HepG2 (cell line): ENCODE measurements at regions not wholly inside any gene's neighbourhood (a gene's known extent, or its start where the extent isn't known, plus 50 kb on each side); places are given as distances from the start of the nearest gene placed in this dataset.

Experiments
- ATAC-seq: fragments of 200-7000 bp; cut with Tn5 transposase; 3 replicates; pipeline ENCODE4 v1.9.1; 2020; ENCODE audit warnings: mild to moderate bottlenecking, moderate library complexity
- BruUV-seq: library from RNA; stranded (reverse); fragments of 400-500 nt; replicated peaks from 2 replicates; lab custom pipeline; 2021; lab: Mats Ljungman, UMichigan
- CTCF ChIA-PET: fragments of 300-600 bp; formaldehyde crosslinking; extraction: SDS; loops from one replicate; lab custom pipeline; 2021; ENCODE audit warnings: low total read pairs, inconsistent platforms, low intra/inter-chr PET ratio; lab: Yijun Ruan, JAX
- POLR2A ChIA-PET: fragments of 350-600 bp; sonication (Branson Sonifier 250); formaldehyde crosslinking; loops from one replicate; lab custom pipeline; 2020; ENCODE audit warnings: antibody characterized with exemption, inconsistent platforms; lab: Yijun Ruan, JAX
- DNase-seq: peaks from one replicate; pipeline ENCODE4 v3.0.0-alpha.2; 2015; ENCODE audit warnings: low spot score
- FAIRE-seq: peaks from 3 replicates; lab custom pipeline; 2011; peaks lifted over from hg19 to GRCh38; lab: Jason Lieb, UNC
- H2AFZ ChIP-seq: one replicate; pipeline ENCODE4 v1.6.1; 2011; ENCODE audit warnings: low read length, inconsistent platforms
- H3K27ac ChIP-seq: fragments of 300-600 bp; 3 replicates; pipeline ENCODE4 v1.8.0; 2011; ENCODE audit warnings: mixed run types, mild to moderate bottlenecking, mixed read lengths, low read length, inconsistent platforms; ENCODE audit not compliant: insufficient read depth; ENCODE audit errors: extremely low read length
- H3K27me3 ChIP-seq, 2 experiments: fragments of 200-600 bp in 1 of 2; 2 replicates in 1 of 2; 3 replicates in 1 of 2; pipeline versions ENCODE4 v1.6.0 to v1.8.0; 2011; ENCODE audit warnings: low read length in 2 of 2, mild to moderate bottlenecking in 2 of 2, moderate library complexity in 2 of 2, inconsistent platforms in 1 of 2; ENCODE audit not compliant: insufficient read depth in 2 of 2, control insufficient read depth in 1 of 2
- H3K36me3 ChIP-seq, 2 experiments: fragments of 200-600 bp in 1 of 2; replicated peaks in 1 of 2; 2 replicates in 1 of 2; 3 replicates in 1 of 2; pipeline versions ENCODE4 v1.5.1 to v1.8.0; 2011; ENCODE audit warnings: low read length in 2 of 2, inconsistent platforms in 1 of 2; ENCODE audit not compliant: insufficient read depth in 2 of 2, control insufficient read depth in 1 of 2
- H3K4me1 ChIP-seq: 2 replicates; pipeline ENCODE4 v1.5.1; 2012; ENCODE audit warnings: low read length, inconsistent platforms; ENCODE audit not compliant: insufficient read depth
- H3K4me2 ChIP-seq: 2 replicates; pipeline ENCODE4 v1.6.0; 2011; ENCODE audit warnings: low read depth, low read length, inconsistent platforms
- H3K4me3 ChIP-seq, 3 experiments: fragments of 200-600 bp in 1 of 3; sonication (generic), shearing (Covaris generic) in 1 of 3; replicated peaks in 1 of 3; 2 replicates each; pipeline ENCODE4 v1.5.1; 2011 to 2016; ENCODE audit warnings: low read length in 3 of 3, inconsistent platforms in 2 of 3, low read depth in 2 of 3, mild to moderate bottlenecking in 2 of 3, control low read depth in 1 of 3, mixed read lengths in 1 of 3; ENCODE audit not compliant: insufficient read depth in 1 of 3
- H3K79me2 ChIP-seq: one replicate; pipeline ENCODE4 v1.6.1; 2011; ENCODE audit warnings: low read length, inconsistent platforms; ENCODE audit not compliant: insufficient read depth
- H3K9ac ChIP-seq: 2 replicates; pipeline ENCODE4 v1.6.0; 2011; ENCODE audit warnings: mild to moderate bottlenecking, low read depth, low read length, inconsistent platforms; ENCODE audit not compliant: insufficient read depth
- H3K9me3 ChIP-seq: 2 replicates; pipeline ENCODE4 v1.5.1; 2012; ENCODE audit warnings: mild to moderate bottlenecking, low read length
- H4K20me1 ChIP-seq: 2 replicates; pipeline ENCODE4 v1.6.0; 2011; ENCODE audit warnings: inconsistent platforms, mild to moderate bottlenecking, low read length, moderate library complexity; ENCODE audit not compliant: insufficient read depth
- ATM ChIP-seq: fragments of 450-650 bp; IDR thresholded peaks from 2 replicates; pipeline ENCODE4 v1.7.1; 2017; ENCODE audit warnings: mild to moderate bottlenecking, borderline replicate concordance
- EEA1 ChIP-seq: sonication (generic); formaldehyde crosslinking; IDR thresholded peaks from 2 replicates; pipeline ENCODE4 v1.5.1; 2020; ENCODE audit warnings: mild to moderate bottlenecking, missing genetic modification reagents, borderline replicate concordance
- ELF4 ChIP-seq: sonication (generic); formaldehyde crosslinking; IDR thresholded peaks from 2 replicates; pipeline ENCODE4 v1.5.0; 2020; ENCODE audit warnings: missing genetic modification reagents, mild to moderate bottlenecking, moderate library complexity, borderline replicate concordance
- FIP1L1 ChIP-seq: fragments of 200-400 bp; formaldehyde crosslinking; IDR thresholded peaks from 2 replicates; pipeline ENCODE4 v1.6.1; 2018; ENCODE audit warnings: low read depth, mild to moderate bottlenecking, low read length, moderate library complexity, borderline replicate concordance; ENCODE audit not compliant: insufficient read depth
- HNF4A ChIP-seq: sonication (generic); formaldehyde crosslinking; IDR thresholded peaks from 2 replicates; pipeline ENCODE4 v1.4.0; 2020; ENCODE audit warnings: missing genetic modification reagents
- HNF4G ChIP-seq, 2 experiments: sonication (generic) in 1 of 2; formaldehyde crosslinking in 1 of 2; IDR thresholded peaks; 2 replicates each; pipeline versions ENCODE4 v1.4.0 to v1.6.1; 2011 to 2020; ENCODE audit warnings: borderline replicate concordance in 2 of 2, low read depth in 2 of 2, mild to moderate bottlenecking in 2 of 2, low read length in 1 of 2, missing genetic modification reagents in 1 of 2, moderate library complexity in 1 of 2
- PPARG ChIP-seq: conservative IDR thresholded peaks from 2 replicates; pipeline ENCODE4 v1.6.1; 2016; ENCODE audit warnings: missing biosample characterization, missing genetic modification reagents
- TCF7L2 ChIP-seq: IDR thresholded peaks from 2 replicates; pipeline ENCODE4 v1.6.1; 2011; ENCODE audit warnings: mild to moderate bottlenecking, low read depth, low read length, moderate library complexity
- ZBTB46 ChIP-seq: sonication (generic); formaldehyde crosslinking; IDR thresholded peaks from 2 replicates; pipeline ENCODE4 v1.4.0; 2020; ENCODE audit warnings: mild to moderate bottlenecking, missing genetic modification reagents, borderline replicate concordance
- ZNF451 ChIP-seq: sonication (generic); formaldehyde crosslinking; IDR thresholded peaks from 2 replicates; pipeline ENCODE4 v1.5.0; 2020; ENCODE audit warnings: mild to moderate bottlenecking, missing genetic modification reagents
- ZNF530 ChIP-seq: sonication (generic); formaldehyde crosslinking; IDR thresholded peaks from 2 replicates; pipeline ENCODE4 v1.5.0; 2020; ENCODE audit warnings: low read depth, mild to moderate bottlenecking, missing genetic modification reagents
- ZNF570 ChIP-seq: sonication (generic); formaldehyde crosslinking; IDR thresholded peaks from 2 replicates; pipeline ENCODE4 v1.4.0; 2020; ENCODE audit warnings: mild to moderate bottlenecking, missing genetic modification reagents, borderline replicate concordance
- ZNF572 ChIP-seq: sonication (generic); formaldehyde crosslinking; IDR thresholded peaks from 2 replicates; pipeline ENCODE4 v1.5.1; 2020; ENCODE audit warnings: mild to moderate bottlenecking, missing genetic modification reagents
- ZNF775 ChIP-seq: sonication (generic); formaldehyde crosslinking; IDR thresholded peaks from 2 replicates; pipeline ENCODE4 v1.4.0; 2020; ENCODE audit warnings: missing genetic modification reagents, mild to moderate bottlenecking, moderate library complexity, borderline replicate concordance
- ZNF792 ChIP-seq: IDR thresholded peaks from 2 replicates; pipeline ENCODE4 v1.6.1; 2016
- ZNF891 ChIP-seq: sonication (generic); formaldehyde crosslinking; IDR thresholded peaks from 2 replicates; pipeline ENCODE4 v1.5.0; 2020; ENCODE audit warnings: mild to moderate bottlenecking, missing genetic modification reagents
- WGBS: methylation state at CpG from one replicate; pipeline ENCODE4 v1.1.6; 2017; ENCODE audit warnings: low lambda C conversion rate; 5-methylcytosine and 5-hydroxymethylcytosine counted together
- in situ Hi-C: cut with HindIII; loops from 2 replicates; pipeline ENCODE4 v1.10.0; 2017; ENCODE audit warnings: low pct_unique_long_range_greater_than_20kb; ENCODE audit not compliant: extremely low pct_ligation_motif_present
- intact Hi-C: fragments of 100-400 bp; cut with micrococcal nuclease; formaldehyde crosslinking; loops from one replicate; pipeline ENCODE4 v1.10.0; 2022; ENCODE audit not compliant: unreplicated experiment
- TF ChIP-seq, protein P1 (sequence below), 2 experiments: sonication (generic) in 1 of 2; formaldehyde crosslinking in 1 of 2; IDR thresholded peaks; 2 replicates each; pipeline versions ENCODE4 v1.4.0 to v1.6.1; 2016 to 2020; ENCODE audit warnings: borderline replicate concordance in 1 of 2, low read depth in 1 of 2, mild to moderate bottlenecking in 1 of 2, missing genetic modification reagents in 1 of 2
- TF ChIP-seq, protein P2 (sequence below): sonication (generic); formaldehyde crosslinking; IDR thresholded peaks from 2 replicates; pipeline ENCODE4 v1.9.0; 2021; ENCODE audit warnings: missing genetic modification reagents, mild to moderate bottlenecking, borderline replicate concordance

GRCh38 chr3:170697908-170698307, 112.0 kb upstream of the SLC7A14 start:
- 0% methylated on average over 3 of the region's 3 CpGs for WGBS
- ChIA-PET POLR2A (no interaction called here), CTCF (no interaction called here)
- H2AFZ ChIP-seq, result no peak overlapping the region
- no peaks in the 10 kb centered on the region for H3K79me2 ChIP-seq
- no peak overlapping the region for H3K4me3 ChIP-seq
- intact Hi-C loops (no loop called here), in situ Hi-C loops (loop anchor here (10.0 kb wide), 1 partner anchor 283 kb away; the partner anchor contains the start of gene CLDN11)
- DNase-seq, result no peak
- H3K4me1 ChIP-seq, result no peaks in the 10 kb centered on the region
- no peak for ATAC-seq
- H3K27ac ChIP-seq, result no peak overlapping the region
- no peak for FAIRE-seq
- no TSS peak for BruUV-seq
- H3K36me3 ChIP-seq, result no peaks in the 10 kb centered on the region
- no peaks in the 10 kb centered on the region for H3K9me3 ChIP-seq
- H3K4me2 ChIP-seq, result no peak overlapping the region
- H3K27me3 ChIP-seq, result no peaks in the 10 kb centered on the region; a peak in 1 of 5 replicates
- no peaks in the 10 kb centered on the region for H4K20me1 ChIP-seq
- no peak overlapping the region for H3K9ac ChIP-seq
- no peak for TF ChIP-seq ZNF570 (CRISPR knock-in tag)
- no peak for TF ChIP-seq ZNF792
- TF ChIP-seq ZNF572 (CRISPR knock-in tag), result no peak
- TF ChIP-seq ELF4 (CRISPR knock-in tag), result no peak
- no peak for TF ChIP-seq HNF4G (IDR thresholded peaks at IDR 0.05; ENCODE audit: borderline replicate concordance, low read depth, low read length)
- TF ChIP-seq HNF4G (CRISPR knock-in tag; IDR thresholded peaks at IDR 0.05; ENCODE audit: borderline replicate concordance, low read depth), result no peak
- no peak for TF ChIP-seq HNF4A (CRISPR knock-in tag)
- TF ChIP-seq, protein P1, sequence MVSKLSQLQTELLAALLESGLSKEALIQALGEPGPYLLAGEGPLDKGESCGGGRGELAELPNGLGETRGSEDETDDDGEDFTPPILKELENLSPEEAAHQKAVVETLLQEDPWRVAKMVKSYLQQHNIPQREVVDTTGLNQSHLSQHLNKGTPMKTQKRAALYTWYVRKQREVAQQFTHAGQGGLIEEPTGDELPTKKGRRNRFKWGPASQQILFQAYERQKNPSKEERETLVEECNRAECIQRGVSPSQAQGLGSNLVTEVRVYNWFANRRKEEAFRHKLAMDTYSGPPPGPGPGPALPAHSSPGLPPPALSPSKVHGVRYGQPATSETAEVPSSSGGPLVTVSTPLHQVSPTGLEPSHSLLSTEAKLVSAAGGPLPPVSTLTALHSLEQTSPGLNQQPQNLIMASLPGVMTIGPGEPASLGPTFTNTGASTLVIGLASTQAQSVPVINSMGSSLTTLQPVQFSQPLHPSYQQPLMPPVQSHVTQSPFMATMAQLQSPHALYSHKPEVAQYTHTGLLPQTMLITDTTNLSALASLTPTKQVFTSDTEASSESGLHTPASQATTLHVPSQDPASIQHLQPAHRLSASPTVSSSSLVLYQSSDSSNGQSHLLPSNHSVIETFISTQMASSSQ (IDR thresholded peaks at IDR 0.05; ENCODE audit: low read depth), result no peak
- TF ChIP-seq, protein P1 (CRISPR knock-in tag; IDR thresholded peaks at IDR 0.05; ENCODE audit: borderline replicate concordance), result no peak
- no peak for TF ChIP-seq ATM
- TF ChIP-seq ZNF775 (CRISPR knock-in tag), result no peak
- TF ChIP-seq FIP1L1, result no peak
- TF ChIP-seq PPARG (CRISPR knock-in tag), result no peak
- no peak for TF ChIP-seq ZNF891
- TF ChIP-seq, protein P2, sequence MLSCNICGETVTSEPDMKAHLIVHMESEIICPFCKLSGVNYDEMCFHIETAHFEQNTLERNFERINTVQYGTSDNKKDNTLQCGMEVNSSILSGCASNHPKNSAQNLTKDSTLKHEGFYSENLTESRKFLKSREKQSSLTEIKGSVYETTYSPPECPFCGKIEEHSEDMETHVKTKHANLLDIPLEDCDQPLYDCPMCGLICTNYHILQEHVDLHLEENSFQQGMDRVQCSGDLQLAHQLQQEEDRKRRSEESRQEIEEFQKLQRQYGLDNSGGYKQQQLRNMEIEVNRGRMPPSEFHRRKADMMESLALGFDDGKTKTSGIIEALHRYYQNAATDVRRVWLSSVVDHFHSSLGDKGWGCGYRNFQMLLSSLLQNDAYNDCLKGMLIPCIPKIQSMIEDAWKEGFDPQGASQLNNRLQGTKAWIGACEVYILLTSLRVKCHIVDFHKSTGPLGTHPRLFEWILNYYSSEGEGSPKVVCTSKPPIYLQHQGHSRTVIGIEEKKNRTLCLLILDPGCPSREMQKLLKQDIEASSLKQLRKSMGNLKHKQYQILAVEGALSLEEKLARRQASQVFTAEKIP (CRISPR knock-in tag), result no peak
- TF ChIP-seq ZBTB46 (CRISPR knock-in tag), result no peak
- TF ChIP-seq TCF7L2, result no peak
- TF ChIP-seq EEA1 (CRISPR knock-in tag), result no peak
- TF ChIP-seq ZNF451 (CRISPR knock-in tag), result no peak
- no peak for TF ChIP-seq ZNF530
